Vagina (tissue), 2 donors: ENCODE measurements at regions not wholly inside any gene's neighbourhood (a gene's known extent, or its start where the extent isn't known, plus 50 kb on each side); places are given as distances from the start of the nearest gene placed in this dataset.

Experiments
- CTCF ChIP-seq, 3 experiments: fragments of 450-650 bp in 2 of 3; fragments of 200-600 bp in 1 of 3; sonication (generic) in 1 of 3; IDR thresholded peaks; one replicate each; pipeline ENCODE4 v1.5.1; 2017 to 2019; ENCODE audit warnings: antibody characterized with exemption in 3 of 3, mild to moderate bottlenecking in 2 of 3, moderate library complexity in 2 of 3
- POLR2A ChIP-seq, 2 donors: fragments of 450-650 bp; IDR thresholded peaks; one replicate each; pipeline ENCODE4 v1.6.1; 2017; ENCODE audit warnings: antibody characterized with exemption in 2 of 2, mild to moderate bottlenecking in 2 of 2, moderate library complexity in 2 of 2

DNA sequence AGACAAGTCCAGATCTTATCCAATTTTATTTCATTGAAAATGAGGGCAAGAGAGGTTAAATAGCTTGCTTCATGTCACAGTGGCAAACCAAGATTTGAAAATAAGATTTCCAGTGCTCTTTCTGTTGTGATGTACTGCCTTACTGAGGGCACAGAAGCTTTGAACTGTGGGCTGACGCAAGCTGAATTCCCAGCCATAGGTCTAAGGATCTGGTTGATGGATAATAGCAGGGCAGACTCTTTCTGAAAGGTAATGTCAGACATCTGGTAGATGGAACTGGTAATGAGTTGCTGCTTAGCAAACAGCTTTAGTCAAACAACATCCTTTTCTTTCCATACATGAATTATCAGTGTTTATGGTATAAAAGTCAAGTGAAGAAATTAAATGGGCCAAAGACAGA lies 193.9 kb upstream of the RASGEF1B start:
- TF ChIP-seq CTCF (IDR thresholded peaks at IDR 0.05) (no peak), POLR2A (IDR thresholded peaks at IDR 0.05) (no peak)
